ENCODE measurements at regions not wholly inside any gene's neighbourhood (a gene's known extent, or its start where the extent isn't known, plus 50 kb on each side); places are given as distances from the start of the nearest gene placed in this dataset.
"Not testable (repeated sequence)": the region's sequence is repeated elsewhere in the genome, so short reads cannot be mapped to it uniquely, and the experiment has no call there.

DNA sequence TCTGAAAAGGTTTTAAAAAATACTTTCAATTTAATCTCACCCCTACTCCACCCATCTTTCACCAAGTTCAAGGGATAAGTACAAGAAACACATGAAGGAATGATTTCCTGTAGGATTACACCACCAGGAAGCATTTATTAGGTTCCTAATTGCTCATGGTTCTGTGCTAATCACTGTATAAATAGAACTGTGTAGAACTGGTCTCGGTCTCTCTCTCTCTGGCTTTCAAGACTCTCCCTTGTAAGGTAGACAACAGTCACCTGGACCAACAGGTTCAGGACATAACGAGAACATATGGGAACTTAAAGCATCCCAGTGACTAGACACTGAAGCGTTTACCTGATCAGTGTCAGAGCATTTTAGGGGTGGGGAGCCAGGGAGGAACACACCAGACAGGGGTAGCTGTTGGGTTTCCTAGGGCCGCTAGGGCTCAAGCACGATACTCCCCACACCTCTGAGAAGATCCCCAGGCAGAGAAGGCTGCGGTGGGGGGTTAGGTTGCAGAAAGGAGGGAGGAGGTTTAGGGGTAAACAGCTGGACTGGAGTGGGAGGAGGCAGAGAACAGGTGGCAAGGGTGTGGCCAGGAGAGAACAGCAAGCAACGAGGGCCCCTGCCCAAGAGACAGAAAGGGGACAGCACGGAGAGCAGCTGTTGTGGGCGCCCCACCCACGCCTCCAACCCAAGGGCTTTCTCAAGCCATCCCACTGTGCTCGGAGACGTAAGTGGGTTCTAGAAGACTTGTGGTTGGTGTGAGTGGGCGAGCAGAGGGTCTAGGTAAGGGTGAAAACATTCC is 52.5 kb upstream of the USP6NL start:
- no peak for DNase-seq

DNA sequence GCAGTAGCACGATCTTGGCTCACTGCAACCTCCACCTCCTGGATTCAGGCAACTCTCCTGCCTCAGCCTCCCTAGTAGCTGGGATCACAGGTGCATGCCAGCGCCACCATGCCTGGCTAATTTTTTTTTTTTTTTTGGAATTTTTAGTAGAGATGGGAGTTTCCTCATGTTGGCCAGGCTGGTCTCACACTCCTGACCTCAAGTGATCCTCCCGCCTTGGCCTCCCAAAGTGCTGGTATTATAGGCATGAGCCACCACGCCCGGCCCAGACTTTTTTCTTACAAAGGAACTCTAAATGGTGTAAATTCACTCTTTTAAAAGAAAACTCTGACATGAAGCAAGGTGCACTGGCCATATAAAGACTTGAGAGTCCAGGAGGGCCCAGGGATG is 51.7 kb upstream of the USP6NL start:
- not testable (repeated sequence) for DNase-seq

DNA sequence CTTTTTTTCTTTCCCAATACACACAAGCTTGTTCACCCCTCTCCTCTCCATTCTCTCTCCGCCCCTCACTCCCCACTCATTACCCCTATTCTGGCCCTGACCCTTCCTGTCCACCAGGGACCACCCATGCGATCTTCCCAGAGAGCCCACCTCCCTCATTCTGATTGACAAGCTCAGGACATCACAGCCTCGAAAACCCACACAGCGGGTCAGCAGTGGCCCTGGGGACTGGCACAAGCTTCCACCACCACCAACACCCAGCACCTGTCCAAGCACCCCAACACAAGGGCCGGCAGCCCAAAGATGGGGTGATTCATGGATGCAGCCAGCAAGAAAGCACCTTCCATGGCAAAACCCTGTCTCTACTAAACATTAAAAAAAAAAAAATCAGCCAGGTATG is 50.0 kb upstream of the USP6NL start:
- DNase-seq, result no peak

All from right hindlimb (tissue), 1 donor.